GM18909 (cell line): ENCODE measurements at regions not wholly inside any gene's neighbourhood (a gene's known extent, or its start where the extent isn't known, plus 50 kb on each side); places are given as distances from the start of the nearest gene placed in this dataset.

Experiments used
- ATAC-seq: cut with Tn5 transposase; IDR thresholded peaks from one replicate; pipeline ENCODE4 v1.9.1; 2021; ENCODE audit warnings: mild to moderate bottlenecking; ENCODE audit not compliant: unreplicated experiment, poor library complexity

DNA sequence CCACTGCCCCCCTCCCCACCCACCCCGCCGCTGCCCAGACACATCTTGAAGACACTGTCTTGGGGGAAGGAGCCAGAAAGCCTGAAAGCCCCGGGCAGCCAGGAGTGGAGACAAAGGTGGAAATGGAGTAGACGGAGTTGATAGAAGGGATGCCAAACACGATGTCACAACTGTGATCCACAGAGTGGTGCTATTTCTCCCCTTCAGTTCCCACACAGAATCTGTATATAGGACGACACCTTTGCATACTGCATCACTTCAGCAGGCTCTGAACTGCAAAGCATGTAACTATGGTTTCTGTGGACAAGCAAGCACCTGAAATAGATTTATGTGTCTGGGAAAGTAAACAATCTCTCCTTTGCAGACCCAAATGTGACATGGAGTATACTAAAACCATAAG is 56.4 kb upstream of the F13A1 start:
- no peak for ATAC-seq

DNA sequence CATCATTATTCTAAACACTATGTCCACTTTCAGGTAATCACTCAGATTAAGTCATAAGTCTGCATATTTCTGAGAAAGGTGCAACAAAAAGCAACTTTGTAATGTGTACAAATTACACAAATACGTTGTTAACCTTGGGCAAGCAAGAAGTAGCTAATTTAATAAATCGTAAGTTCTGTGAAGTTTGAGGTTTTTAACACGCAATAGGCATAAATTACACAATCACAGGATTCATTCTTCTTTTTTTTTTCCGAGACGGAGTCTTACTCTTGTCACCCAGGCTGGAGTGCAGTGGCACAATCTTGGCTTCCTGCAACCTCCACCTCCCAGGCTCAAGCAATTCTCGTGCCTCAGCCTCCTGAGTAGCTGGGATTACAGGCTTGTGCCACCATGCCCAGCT is 57.2 kb upstream of the F13A1 start:
- no peak for ATAC-seq

DNA sequence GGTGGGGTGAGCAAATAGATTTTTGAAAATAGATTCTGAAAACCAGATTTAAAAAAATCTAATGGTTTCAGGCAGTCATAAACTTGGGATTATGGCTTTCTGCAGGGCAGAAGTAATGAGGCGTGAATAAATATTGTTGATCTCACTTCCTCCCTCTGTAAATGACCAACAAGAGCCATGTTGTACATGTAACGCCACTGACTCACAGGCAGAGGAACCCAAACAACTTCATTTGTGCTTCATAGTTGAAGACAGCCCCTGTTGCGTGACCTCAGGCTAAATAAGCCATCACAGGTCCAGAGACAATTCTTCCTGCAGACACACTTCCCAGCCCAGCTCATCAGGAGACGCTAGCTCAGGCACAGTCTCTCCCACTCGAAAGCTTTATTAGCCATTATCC is 59.1 kb upstream of the F13A1 start:
- no peak for ATAC-seq

DNA sequence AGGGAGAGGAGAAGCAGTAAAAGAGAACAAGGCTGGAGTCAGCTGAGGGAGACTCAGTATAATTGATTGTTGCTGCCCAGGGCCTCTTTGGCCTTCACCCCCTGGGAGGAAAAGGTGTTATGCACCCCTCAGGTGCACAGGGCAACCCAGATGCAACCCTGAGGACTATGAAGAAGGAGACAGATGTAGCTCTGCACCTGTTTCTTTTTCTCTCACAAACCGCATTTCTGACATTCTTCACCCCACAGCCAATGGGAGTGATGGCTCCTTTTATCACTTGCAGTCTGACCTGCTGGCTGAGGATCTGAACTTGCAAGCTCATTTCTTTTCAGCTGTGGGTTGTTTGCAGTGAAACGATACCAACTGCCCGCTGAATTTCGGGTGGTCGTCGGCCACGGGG is 64.1 kb upstream of the F13A1 start:
- ATAC-seq = no peak

DNA sequence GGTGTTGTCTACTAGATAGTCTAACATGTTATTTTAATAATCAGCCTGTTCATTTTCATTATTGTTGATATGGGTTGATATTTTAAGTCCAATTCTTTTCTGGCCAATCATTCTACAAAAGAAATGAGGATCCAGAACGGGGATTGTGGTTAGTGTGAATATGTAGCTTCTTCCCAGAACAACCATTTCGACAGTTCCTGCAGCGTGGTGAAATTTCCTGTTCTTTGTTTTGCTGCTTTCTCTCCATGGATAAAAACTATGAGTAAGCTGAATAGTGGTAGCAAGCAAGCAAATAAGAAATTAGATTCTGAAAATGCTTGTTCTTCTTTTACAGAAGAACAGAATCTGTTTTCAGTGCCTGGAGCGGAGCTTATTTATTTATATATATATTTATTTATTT is 65.5 kb upstream of the F13A1 start:
- ATAC-seq = no peak

DNA sequence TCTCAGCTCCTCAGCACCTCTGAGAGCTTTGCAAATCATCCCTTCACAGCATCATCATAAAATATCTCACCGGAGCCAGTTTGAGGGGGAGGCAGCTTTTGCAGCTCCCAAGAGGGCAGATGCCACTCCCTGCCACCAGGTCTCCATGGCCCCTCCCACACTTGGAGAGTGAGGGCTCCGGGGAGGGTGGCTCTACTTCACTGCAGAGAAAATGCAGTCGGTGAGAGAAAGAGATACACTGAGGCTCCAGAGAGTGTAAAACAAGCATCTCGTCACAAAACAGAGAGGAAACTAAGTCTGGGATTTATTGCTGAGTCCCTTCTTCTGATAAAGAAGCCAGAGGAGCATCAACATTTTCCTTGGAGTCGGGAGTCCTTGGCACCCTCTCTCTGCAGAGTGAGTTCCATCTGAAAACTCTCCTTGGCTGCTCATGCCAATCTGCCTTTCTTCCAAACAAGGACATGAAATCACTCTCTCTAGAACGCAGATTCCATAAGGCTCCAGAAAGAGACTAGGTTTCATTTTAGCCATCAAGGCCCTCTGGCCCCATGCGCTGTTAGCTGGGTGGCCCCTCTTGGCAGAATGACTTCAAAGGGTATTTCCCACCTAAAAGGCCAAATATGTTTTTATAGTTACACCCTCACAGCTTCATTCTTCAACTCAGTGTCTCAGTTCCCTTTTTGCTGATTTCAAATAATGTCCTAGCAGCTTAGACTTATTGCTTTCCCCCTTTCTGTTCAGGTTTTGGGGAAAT is 70.6 kb upstream of the F13A1 start:
- peak; percentile 67 for ATAC-seq

DNA sequence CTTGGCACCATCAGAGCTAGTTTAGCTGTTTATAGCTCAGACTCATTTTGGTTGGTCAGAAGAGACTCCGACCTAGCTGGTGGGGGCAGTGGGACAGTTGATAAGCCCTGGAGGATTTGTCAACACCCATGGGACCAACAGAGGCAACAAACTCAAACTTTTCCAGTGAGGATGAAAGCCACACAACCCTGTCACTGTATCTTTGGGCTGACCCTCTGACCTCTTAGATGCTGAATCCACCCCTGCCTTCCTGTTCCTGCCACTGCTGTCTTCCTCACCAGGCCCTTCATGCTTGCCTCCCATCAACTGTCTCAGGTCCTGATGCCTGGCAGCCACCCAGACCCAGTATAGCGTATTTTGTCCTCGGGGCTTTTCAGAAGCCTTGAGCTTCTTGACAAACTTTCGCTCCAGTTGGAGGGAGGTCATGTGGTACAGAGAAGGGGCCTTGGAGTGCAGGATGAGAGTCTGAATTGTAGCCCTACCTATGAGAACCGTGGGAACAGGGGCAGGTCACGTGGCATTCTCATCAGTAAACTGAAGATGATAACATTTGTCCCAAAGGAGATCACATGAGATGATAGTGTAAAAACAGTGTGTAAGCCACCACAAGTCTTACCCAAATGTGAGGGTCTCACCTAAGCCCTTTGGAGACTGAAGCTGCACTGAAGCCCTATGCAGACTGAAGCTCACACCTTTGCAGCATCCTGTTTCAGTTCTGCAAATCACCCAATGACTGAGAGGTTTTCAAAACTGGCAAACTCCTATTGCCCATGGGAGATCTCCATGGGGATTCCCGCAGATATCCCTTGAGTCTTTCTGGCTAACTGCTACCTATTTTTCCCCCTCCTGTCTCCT is 72.0 kb upstream of the F13A1 start:
- peak; percentile 82 for ATAC-seq

DNA sequence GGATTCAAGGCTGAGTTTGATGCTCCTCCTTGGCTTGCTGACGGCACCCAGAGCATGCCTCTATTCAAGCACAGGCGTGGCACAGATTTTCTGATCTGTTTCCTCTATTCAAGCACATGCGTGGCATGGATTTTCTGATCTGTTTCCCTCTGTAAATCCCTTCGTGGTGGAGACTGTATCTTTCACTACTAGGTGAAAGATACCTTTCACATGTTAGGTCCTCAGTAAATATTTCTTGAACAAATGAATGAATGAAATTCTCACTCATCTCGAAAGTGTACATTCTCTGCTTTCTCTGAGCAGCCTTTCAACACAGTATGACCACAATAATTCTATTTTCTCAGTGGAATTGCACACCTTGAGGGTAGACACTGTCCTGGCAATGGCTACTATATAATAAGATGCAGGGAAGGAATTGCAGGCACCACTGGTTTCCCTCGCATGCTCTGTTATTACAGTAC is 72.6 kb upstream of the F13A1 start:
- peak; percentile 14 for ATAC-seq

DNA sequence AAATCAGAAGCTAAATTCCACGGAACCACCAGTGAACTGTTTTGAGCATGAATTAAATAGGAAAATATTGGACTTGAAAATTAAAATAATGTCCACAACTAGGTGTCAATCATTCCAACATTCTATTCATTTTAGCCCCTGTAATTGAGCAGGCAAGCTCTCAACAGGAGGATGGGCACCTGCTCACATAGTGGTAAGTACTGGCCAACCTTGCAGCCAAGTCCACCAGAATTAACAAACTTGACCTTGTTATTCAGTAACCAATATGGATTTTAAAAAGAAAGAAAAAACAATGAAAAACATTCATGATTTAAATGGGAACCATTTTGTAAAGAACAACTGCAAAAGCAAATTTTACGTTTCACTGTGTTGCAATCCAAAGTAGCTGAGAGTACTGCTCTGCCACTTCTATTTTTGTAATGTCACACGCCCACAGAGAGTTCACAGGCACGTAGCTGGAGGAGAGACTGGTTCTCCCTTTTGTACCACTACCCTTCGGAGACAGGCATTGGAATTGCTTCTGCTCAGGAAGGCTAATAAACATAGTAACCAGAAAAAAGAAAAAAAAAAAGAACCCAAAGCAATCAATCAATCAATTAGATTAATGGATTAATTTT is 75.2 kb upstream of the F13A1 start:
- no peak for ATAC-seq

DNA sequence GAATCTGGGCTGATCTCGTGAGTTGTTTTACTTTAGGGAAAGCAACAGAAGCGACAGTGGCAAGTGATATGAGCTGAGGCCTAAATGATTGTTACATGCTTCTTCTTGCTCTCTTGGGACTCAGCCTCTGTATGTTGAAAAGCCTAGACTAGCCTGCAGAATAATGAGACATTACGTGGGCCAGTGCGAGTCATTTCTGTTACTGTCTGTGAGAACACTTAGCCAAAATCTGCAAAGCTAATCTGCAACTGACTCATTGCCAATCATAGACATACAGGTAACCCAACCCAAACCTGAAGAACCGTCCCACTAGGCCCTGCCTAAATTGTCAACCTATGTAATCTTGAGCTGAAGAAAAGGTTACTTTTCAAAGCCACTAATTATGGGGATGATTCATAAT is 77.4 kb upstream of the F13A1 start:
- no peak for ATAC-seq

DNA sequence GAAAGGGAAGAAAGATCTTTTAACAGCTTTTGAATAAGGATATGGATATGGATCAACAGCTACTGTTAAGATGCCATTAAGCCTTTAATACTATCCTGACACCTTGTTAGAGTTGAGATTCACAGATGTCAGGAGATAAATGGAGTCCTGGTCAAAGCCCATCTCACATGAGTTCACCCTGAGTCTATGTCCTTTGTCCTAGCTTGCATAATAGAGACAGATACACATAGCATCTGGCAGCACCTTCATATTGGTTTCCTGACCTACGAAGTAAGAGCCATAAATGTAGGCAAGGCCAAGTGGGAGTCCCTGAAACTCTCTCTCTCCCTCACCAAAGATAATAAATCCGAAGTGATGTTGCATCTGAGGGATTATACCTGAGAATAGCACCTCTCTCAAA is 79.1 kb upstream of the F13A1 start:
- ATAC-seq = no peak

DNA sequence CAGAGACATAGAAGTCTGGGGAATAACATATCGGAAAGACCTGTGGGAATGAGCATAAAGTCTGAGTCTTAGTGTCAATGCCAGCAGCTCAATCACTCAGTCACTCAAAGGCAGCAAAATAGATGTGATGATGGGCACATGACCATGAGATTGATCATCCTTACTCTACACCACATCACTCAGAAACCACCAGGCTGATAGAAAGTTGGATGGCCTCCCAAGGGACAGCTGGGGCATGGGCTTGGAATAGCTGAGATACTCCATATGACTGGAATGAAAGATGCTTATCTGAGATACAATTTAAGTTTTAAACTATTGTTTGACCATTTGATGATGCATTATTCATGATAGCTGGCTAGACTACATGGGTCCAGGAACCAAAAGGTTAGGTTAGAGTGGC is 80.9 kb upstream of the F13A1 start:
- no peak for ATAC-seq

DNA sequence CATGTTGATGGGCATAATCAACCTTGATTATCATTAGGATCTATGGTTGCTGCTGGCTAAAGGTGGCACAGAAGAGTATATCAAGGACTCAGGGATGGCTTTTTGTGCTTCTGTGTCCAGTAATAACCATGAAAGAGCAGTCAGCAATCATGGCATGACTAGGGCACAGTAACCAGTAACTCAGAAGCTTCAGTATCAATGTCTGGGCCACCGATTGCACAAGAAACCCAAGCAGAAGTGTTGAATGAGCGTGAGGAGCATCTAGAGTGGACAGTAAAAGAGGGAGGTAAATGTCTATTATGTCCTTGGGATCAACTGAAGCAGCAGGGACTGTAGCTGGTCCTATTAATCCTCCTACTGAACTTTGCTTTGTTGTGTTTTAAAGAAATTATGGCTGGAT is 81.5 kb upstream of the F13A1 start:
- ATAC-seq = no peak

DNA sequence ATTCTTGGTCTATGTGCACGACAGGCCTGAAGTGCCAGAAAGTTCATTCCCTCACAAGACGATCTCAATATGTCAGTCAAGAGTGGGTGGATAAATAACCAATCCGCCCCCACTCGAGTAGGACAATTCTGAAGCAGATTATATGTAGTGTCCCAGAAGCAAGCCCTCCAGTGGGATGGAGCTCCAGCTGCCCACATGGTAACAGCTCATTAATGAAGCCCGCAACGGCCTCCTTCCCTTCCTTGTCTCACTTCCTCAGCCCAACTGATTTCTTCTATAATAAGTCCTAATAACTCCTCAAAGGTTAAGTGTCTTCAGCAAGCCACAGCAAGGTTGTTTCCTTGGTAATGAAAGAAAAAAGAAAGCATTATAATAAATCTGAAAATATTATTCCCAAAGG is 82.1 kb upstream of the F13A1 start:
- ATAC-seq = no peak

DNA sequence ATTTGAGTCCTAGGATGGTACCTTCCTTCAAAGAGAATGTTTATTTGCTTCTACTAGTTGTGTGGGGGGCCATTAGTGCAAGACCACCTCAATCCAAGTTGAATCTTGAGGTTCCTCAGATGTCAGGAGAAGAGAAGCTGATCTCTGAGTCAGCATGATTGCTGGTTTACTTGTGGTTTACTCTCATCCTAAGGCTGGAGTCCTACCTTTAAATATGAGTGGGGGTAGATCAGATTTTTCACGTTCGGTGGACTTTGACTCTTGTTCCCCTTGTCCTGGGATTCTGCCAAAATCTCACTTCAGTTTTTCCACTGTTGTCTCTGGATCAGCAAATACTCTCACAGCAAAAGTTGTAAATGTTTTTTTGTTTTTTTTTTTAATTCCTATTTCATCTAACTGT is 84.6 kb upstream of the F13A1 start:
- ATAC-seq = no peak

DNA sequence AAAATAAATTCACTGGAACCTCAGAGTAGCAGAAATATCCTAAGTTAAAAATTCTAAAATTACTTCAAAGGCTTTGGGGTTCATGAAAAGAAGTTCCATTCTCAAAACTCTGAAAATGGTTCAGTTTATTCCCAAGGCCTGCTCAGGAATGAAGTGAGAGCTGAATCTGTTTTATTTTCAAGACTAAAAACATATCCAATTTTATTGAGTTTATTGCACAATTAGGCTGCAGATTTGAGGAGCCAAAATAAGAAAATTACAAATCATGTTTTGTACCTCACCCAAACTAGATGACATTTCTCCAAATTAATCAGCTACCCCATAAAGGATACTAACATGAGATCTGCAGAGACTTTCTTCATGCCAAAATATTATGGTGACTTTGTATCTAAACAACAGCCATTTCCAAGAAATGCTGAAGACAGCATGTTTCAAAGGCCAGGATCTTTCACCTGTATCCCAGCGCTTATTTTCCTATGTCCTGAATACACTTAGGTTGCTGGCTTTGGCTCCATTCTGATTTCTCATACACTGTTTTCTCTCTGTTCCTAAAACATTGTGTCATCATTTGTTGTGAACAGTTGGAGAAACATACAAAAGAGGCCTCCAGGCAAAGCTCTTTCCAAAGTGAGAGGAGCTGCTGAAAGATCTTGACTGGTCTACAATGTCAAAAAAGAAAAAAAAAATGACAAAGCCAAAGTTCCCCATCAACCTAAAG is 85.7 kb upstream of the F13A1 start:
- no peak for ATAC-seq

DNA sequence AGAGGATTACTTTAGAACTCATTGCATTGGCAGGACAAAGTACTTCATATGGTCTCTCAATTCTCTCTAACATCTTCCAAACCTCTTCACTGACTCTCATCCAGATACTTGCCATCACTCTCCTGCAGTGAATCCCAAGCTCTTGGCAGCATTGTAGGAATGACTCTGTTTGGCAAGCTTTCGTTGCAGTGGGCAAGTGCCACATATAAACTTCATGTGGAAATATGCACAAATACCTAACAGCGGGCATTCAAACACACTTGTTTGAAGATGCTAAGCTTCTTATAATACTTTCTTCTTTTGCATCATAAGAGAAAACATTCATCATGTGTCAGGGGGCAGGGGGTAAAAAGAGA is 86.2 kb upstream of the F13A1 start:
- ATAC-seq = no peak

DNA sequence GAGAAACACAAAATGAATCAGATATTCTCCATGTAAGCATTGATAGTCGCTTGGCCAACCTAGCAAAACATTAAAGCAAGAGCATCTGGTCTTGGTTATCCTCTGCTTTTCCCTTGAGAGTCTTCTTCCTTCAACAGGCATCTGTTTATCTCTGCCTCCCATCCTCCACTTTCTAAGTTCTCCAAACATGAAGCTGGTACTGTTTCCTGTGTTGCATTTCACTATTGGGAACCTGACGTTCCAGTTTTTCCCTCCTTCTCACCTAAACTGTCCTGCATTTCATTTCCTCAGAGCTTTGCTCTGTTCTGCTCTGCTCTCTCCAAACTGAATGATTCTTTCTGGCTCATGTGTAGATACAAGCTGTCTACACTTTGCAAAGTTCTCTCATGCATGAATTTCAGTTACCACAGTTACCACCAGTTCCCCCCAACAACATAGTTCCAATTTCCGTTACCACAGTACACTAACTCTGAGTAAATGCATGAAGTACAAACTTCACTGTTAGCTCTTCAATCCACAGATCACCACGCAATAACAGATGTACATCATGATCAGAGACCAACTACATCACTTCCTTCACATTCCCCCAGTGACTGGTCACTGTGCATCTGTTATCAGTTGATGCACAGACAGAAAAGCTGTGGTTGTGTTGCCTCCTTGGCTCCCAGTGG is 86.7 kb upstream of the F13A1 start:
- peak; percentile 98 for ATAC-seq

DNA sequence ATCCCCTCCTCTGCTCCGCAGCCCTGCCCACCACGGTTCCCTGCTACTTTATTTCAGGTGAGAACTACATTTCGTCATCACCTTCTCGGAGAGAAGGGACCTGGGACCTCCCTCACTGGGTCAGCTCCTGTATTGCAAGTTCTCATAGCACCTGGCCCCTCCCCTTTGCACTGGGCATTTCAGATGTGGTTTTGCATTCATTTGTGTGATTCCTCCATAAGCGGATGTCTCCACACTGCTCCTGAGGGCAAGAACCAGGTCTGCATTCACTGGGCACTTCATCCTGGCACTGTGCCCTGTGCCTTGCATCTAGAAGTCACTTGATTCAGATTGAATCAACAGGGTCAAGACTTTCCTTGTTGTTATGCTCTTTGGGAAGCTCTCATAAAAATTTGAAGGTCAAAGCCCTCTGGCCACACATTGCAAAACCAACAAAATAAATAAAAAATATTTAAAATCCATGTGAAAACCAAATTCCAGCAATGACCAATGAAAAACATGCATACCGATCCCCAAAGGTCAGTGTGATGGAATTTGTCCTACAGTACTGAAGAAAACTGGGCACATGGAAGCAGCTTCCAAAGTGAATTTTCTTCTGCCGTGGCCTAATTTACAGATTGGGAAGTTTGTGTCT is 89.1 kb upstream of the F13A1 start:
- ATAC-seq = no peak

DNA sequence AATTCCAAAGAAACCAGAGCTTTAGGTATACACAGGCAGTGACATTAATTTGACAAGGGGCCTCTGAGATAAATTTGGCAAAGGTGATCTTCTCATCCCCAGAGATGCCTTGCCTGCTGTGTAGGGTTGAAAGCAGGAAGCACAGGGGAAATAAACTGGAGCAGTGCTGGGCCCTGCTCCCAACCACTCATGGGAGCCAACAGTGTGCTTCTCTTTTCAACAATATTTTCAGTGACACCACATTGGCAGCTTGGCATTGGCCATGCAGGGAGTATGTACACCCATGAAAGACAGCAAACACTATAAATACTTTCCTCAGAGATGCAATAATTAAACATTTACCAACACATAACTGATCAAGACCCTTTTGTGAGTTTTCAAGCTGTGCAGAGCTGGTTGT is 90.7 kb upstream of the F13A1 start:
- no peak for ATAC-seq
